HG03159 (cell line): ENCODE measurements at regions not wholly inside any gene's neighbourhood (a gene's known extent, or its start where the extent isn't known, plus 50 kb on each side); places are given as distances from the start of the nearest gene placed in this dataset.
"Not testable (repeated sequence)": the region's sequence is repeated elsewhere in the genome, so short reads cannot be mapped to it uniquely, and the experiment has no call there.

ENCODE experiments used
- ATAC-seq: cut with Tn5 transposase; IDR thresholded peaks from one replicate; pipeline ENCODE4 v1.9.1; 2021; ENCODE audit warnings: mild to moderate bottlenecking, moderate library complexity; ENCODE audit not compliant: unreplicated experiment

DNA sequence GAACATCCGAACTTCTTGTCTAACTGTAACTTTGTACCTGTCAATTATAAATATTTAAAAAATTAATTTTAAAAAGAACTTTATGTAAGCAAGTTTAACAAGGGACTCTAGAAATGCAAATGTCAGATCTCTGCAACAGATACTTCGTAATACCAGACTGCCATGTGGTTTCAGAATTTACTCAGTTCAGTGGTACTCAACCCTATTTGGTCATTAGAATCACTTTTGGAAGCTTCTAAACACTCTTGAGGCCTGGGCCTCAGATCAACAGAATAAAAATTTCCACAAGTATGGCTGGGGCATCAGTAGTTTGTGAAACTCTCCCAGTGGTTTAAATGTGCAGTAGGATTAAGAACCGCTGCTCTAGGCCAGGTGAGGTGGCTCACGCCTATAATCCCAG lies 139.5 kb upstream of the SMYD2 start:
- ATAC-seq, result no peak

DNA sequence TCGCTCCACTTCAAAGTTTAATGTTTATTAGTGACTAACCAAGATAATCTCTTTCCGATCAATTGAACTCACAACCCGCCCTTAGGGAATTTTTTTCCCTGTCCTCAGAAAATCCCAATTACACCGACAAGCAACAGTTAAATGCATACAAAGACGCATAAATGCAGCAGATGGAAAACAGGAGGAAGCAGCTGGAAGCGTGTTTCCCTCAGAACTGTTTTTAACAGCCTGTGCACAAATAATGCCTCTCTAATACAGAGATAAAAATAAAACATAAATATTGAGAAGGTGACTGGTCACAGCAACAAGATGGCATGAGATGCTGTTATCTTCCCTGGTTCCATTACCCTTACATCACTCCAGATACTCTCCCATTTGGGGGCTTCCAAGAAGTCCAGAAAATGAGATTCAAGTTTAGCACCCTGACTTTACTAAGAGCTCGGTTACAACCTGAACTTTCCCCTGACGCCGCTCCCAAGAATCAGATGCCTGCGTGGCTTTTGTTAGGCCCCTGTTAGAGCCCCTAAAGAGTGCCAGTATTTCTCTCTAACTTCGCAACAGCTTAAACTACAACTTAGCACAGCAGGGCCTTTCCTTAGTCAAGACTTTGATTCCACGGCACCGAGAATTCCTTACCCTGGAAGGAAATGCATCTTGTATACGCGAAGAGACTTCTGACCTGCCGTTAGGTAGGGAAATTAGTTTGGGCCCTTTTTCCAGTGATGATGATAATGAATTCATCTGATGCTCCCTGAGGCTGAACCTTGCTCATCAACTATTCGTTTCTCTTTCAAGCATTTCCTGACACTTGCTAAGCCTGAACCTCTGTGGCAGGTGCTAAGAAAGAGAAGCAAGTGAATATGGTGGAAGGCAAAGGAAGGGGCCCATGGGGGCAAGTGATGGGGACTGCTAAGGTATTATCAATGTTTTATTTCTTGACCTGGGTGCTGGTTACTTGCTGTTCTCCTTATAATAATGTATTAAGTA lies 137.7 kb upstream of the SMYD2 start:
- ATAC-seq, result no peak

DNA sequence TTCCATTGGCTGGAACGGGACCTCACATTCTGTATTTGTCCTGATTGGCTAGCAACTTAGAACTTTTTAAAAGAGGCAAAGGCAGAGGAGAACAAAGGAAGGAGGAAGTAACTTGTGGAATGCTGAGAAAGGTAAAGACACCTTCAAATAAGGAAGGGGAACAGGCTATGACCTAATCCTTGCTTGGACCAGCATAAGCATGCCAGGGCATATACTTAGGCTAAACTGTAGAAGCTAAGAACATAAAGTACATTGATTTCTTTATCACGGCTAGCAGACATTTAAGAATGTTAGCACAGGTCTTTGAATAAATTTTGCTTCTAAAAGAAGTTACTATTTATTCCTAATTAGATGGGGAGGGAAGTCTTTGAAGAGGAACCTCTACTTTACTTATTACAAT lies 136.4 kb upstream of the SMYD2 start:
- ATAC-seq, result not testable (repeated sequence)

DNA sequence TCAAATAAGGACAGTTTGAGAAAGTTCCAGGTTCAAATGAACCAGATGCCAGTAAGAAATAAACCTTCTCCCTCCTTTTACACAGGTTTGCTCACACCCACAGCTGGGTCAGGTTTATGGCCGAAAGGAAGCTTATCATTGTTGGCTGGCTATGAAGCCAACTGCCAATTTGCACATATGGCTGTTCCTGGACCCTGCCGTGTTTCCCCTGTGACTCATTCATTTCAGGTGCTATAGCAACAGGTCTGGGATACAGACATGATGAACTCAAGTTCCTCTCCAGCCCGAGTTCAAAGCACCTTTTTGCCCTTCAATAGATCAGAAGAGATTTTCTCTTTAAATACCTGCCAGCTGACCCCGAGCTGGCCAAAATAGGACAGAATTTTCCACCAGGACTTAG lies 134.4 kb upstream of the SMYD2 start:
- peak; percentile 53 for ATAC-seq

DNA sequence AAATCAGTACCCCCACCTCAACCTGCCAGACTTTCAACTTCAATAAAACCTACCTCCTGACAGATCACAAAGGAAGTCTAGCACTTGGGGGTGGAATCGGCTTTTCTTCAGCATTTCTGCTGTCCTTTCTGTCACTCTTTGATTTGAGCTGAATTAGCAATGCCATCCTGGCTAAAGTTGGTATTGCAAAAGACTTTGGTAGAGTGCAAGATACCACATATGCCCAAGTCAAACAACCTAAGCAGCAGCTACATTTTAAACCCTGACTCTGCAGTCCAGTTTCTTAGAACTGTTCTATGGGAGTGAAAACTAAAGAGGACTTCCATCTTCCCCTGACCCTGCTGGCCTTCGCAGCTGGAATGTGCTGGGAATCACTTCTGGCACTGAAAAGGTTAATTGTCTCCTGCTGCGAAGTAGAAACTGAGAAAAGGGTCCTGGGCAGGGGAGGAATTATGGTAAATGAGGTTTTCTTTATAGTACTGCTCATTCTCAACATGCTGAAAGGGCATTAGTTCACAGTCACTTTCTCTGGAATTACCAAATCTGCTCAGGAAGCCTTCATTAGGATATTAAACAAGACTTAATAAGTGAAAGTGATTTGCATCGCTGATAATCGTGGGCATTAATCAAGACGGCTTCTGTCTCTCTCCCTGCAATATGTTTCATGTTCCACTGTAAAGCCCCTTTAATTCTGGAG lies 126.2 kb upstream of the SMYD2 start:
- no peak for ATAC-seq

DNA sequence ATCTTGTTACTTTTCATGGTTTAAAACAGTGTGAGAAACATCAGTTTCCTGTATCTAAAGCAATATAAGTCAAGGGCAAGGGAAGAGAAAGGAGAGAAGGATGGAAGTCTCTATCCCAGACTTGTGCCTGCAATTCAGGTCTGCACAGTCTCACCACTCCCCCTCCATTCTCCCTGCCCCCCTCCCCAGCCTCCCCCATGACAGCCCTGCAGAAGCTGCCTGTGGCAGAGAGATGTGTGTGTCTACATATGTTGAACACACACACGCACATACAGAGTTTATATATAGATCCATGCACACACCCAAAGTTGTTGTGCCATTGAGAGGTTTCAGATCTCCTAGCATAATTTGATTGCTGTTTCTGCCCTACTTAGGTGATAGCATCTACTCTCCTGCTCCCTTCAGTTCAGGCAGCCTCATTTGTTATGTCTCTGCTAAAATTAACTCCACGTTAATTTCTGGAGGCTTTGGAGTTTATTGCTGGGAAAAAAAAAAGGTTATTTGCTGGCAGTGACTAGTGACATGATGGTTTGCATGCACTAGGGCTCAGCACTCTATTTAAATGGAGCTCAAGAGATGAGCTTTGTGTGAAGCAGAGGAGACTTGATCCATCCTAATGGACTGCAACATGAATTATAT lies 124.9 kb upstream of the SMYD2 start:
- no peak for ATAC-seq

DNA sequence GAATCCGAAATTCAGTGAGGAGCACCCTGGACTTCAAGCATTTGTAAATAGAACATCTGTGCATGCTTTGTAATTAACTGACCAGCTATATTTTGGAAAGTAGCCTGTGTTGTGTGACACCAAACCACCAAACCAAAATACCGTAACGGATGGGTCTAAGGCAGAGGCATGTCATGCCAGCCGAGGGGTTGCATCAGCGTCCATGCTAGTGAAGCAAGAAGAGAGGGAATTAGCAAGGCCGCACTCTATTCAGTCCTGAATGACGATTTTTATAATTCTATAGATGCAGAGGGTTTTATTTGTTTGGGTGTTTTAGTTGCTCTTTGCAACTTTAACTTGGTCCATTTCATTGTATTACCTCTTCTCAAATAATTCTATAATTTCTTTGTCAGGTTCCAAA lies 116.8 kb upstream of the SMYD2 start:
- no peak for ATAC-seq

DNA sequence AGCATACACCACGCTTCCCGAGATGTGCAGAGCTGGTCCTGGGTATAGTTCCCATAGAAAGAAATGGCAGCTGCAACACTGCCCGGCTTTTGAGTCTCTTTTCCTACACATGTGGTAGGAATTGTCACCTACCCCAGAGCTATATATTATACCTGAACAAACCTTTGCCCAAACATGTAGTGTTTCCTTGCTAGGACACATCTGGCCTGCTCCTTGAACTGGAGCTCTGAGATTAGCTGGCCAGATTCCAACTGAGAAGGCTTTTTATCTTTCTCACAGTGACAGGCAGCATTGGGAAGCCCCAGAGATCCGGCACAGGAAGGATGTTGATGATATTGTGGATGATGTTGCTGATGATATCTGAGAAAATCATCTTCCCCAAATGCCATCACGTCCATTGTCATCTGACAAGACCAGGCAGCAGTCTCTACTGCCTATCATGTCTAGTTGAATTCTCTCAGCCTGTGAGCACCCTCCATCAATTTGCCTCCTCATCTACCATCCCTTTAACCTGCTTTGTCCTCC lies 115.0 kb upstream of the SMYD2 start:
- ATAC-seq, result no peak

DNA sequence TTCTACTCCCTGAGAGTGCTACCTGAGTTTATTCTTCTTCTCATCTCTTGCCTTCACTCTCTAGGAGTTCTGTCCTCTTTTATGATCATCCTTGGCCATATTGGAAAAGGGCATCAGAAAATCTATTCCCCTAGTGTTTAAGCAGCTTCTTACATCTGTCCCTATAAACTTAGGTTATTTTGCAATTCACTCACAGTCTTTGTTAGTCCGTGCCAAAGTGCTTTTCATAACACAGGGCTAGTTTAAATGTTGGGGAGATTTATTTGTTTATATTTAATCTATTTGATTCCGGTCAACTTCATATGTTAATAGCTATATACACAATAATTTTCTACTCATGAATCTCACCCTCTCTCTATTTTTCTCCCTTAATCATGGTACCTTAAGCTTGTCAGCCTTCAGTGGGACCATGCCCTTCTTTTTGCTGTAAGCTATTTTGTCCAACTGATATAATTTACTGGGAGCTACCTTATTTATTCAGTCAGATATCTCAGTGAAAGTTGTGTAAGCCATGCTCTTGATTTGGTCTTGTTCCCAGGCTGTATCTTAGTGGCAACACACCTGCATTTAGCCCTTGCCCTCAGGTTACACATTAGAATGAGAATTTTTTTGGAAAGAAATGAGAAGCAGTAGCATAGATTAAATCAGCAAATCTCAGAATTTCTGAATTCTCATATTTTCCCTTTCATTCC lies 106.3 kb upstream of the SMYD2 start:
- ATAC-seq, result no peak

DNA sequence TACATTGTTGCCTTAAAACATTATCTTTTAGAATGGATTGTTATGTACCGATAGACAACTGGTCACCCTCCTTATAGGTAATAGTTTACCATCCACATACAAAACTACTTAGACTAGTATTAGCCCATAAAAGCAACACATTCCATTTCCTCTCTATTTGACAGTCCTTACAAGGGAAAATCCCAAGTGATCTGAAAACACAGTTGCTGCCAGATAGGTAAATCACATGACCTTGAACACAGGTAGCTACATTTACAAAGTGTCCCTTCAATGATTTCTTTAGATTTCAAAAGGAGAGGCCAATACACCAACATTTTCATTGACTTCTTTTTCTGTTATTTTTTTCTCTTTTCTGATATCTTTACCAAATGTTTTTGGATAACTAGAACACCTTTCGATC lies 102.9 kb upstream of the SMYD2 start:
- ATAC-seq, result no peak

DNA sequence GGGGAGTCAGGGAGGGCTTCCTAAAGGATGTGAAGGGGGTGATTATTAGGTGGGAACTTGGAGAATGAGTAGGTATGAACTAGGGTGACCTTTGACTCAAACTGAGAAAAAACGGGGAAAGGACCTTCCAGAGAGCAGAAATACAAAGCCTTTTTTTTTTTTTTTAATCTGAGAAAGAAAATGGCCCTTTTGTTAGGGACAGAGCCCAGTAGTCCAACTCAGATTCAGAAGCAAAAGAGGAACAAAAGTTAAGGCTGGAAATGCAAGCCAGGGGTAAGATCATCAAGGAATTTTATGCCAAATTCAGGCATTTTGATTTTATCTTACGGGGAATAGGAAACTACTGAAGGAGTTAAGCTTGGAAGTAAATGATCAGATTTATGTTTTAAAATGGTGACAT lies 96.0 kb upstream of the SMYD2 start:
- no peak for ATAC-seq

DNA sequence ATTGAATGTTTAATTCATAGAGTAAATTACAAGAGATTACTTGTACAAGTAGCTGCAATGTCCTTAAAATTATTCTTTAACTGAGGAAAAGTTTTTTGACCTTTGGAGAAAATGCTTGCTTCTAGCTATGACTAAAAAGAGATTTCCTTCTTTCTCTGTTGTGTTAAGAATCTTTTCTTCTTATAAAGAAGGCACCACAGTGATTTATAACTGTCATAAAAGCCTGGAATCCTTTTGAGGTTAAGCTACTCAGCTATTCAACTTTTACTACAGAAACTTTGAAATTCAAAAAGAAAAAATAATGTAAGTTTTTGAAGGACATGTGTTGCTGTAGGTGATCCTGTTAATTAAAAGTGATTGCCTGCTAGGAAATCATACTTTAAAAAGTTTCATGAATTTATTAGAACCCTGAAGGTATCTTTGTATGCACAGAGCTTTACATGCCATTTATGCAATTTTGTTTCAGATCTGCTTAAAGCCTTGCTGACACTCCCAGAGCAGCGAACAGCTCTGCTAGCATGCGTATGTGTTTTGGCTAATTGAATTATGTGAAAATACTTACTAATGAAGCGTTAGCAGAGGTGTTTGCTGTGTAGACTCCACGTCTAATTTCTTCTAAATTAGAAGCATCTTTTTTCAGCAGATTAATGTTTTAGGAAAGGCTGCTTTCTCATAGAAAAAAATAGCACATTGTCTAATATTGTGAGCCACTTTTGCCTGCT lies 94.7 kb upstream of the SMYD2 start:
- ATAC-seq, result no peak

DNA sequence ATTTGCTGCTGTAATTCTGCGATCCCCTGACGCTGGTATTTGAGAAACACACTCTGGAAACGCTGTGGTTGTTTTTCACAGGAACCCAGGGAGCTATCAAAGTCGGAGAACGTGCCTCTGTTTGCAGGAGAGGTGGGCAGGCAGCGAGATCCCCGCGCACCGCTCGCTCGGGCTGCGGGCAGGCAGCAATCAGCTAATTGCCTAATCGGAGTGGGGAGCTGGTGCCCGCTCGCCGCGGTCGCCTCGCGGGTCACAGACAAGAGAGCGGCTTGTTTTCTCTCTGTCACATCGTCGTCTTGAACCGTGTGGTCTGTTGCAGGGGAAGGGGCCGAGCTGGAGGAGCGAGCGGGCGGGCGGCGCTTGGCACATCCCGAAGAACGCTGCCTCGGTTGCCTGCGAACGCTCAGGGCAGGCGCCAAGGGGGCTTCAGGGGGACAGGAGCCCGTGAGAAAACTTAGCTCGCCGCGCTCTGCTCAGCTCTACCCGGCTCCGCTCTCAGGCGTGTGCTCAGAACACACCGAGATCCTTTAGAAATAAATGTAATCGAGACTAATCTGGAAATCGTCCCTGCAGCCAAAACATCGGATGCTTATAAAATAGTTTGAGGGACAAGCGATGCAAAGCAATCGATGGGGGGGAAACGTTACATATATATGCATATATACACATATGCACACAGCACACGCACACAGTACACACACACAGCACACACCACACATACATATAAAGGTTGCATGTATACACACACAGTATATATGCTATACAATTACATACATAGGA lies 93.6 kb upstream of the SMYD2 start:
- ATAC-seq, result no peak

DNA sequence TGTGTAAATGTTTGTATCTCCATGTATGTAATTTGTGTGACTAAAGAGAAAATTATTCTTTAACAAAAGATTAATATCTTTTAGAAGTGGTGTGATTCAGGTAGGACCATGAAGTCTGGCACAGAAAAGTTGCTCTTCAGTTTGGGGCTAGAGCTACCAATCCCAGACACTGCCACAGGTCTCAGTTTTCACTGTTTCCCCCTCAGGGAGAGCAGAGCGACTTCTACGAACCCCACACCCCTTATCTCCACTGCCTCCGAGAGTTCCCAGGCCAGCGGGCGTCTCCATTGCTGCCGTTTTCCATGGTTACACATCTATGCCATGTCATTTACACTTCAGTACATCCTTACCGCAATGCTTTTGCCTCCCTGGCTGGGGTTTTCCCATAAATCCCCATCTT lies 93.0 kb upstream of the SMYD2 start:
- no peak for ATAC-seq

DNA sequence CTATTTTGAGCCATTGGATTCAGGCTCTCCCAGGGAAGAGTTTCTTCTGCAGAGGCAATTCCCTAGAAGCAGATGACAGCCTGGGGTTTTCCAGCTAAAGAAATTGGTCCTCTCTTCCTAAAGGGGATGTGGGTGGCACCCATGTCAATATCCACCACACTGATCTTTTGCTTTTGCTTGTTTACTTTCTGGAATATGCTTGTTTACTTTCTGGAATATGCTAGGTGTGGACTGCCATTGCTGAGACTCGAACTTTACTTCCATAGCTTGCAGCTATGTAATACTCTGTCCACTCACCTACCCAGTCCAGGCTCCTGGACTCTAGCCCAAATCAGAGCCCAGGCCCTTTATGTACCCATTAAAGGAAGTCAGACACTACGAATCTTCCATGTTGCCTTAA lies 92.1 kb upstream of the SMYD2 start:
- ATAC-seq, result no peak

DNA sequence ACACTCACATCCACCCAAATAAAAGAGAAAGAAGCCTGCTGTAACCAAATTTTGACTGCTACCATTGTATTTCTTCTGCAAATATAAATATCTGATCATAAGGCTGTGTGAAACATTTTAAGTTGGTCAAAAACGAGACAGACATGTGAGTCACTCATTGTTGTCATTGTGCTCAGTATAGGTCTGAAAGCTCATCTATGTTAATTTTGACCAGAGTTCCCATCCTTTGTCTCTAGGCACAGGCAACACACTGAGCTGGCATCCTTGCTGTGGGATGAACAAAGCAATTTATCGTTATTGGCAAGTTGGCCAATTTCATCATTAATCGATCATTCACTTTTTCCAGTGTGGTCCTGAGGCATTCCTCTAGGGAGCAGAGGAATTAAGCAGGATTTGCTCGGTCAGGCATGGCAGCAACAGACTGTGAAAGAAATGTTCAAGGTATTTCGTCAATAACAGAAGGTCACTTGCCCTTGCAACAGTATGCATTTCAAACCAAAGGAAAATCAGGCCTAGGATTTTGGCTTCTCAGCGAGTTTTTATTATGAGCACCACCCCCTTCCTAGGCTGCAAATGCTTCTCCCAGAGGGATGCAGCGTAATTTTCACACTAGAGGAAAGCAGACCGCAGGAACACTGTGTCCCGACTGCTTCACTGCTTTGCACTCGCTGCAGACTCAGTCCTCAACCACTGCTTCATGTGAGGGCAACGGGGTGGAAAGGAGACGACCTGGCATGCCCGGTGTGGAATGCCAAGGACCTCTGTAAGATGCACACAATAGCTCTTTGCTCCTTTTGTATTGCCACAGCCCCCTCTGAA lies 87.9 kb upstream of the SMYD2 start:
- no peak for ATAC-seq

DNA sequence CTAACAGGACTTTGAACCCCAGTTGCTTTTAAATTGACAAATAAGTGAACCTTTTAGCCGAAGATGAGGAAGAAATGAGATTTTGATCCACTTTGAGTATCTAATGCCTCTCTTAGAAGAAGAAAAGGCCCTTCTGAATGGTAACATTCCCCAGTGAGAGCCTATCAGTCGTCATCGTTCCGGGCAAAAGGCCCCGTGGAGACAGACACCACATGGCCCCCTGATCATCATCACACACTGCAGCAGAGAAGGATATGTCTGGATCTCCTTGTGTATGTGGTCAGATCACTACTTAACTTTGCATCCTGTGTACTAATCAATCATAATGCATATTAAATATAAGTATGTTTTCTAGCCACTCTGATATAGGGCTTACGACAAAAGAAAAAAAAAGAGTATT lies 87.3 kb upstream of the SMYD2 start:
- ATAC-seq, result no peak

DNA sequence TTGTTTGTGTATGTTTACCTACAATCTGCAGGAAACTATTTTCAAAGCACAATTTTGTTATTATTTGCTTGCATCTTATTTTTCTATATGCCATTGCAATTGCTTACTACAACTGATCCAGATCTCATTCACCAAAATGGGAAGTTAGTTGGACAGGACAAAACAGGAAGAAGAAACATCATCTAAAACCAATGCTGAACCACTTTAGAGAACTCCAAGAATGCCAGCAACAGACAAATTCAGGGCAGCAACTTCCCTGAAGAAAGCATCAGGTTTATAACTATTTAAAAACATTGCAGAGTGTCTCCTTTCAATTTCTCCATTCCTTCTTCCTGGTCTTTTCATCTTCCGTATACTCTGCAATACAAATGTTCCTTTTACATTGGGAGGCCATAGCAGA lies 82.4 kb upstream of the SMYD2 start:
- no peak for ATAC-seq

DNA sequence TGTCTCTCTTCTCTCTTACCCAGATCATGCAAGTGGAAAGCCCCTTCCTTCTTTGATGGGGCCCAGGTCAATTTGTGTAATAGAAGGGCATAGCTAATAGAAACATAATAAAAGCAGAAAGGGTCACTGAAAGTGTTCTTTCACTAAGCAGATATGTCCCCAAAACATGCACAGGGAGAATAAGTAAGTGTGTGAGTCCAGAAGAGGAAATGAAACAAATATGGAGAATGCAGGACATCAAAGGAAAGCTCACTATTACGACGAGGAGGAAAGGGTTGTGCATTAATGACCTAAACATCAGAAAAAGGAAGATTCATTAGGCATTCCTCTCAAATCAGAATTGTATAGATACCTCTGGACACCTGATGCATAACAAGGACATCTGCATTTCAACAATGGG lies 81.4 kb upstream of the SMYD2 start:
- no peak for ATAC-seq
